Ammon's horn (tissue), 1 donor: ENCODE measurements at regions not wholly inside any gene's neighbourhood (a gene's known extent, or its start where the extent isn't known, plus 50 kb on each side); places are given as distances from the start of the nearest gene placed in this dataset.

Experiments used
- DNase-seq: peaks from one replicate; pipeline ENCODE4 v3.0.0-alpha.2; 2016; ENCODE audit warnings: low spot score

- no peak for DNase-seq
Measured at GRCh38 chr10:31145986-31146385, 114.3 kb upstream of the ZNF438 start.

DNA sequence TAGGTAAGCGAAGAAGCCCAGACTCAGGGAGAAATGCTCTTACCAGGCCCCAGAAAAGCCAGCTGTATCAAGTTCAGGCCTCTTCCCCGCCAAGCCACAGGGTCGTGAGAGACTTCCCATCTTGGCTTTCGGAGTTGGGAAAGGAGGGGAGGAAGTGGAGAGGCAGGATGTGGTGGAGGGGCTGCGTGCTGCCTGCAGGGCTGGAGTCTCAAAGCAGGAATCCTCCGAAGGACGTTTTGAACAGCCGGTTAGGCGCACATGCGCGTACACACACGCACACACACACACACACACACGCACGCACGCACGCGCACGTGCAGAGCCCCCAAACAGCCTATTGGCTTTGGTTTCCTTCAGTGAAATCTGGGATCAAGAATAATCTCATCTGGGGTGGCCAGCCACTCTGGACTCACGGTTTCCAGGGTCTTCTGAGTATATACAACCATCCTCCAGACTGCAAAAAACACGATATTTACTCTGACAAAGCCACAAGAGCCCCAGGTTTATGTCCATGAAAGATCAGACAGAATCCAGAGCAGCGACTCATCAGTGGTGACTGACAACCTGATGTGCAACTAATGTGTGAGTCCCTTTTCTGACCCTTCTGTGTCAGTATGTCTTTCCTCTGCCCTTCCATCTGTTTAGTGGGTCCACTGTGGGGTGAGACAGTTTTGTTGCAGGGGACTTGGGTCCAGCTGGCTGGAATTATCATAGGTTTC lies 115.0 kb upstream of the ZNF438 start:
- DNase-seq: no peak

DNA sequence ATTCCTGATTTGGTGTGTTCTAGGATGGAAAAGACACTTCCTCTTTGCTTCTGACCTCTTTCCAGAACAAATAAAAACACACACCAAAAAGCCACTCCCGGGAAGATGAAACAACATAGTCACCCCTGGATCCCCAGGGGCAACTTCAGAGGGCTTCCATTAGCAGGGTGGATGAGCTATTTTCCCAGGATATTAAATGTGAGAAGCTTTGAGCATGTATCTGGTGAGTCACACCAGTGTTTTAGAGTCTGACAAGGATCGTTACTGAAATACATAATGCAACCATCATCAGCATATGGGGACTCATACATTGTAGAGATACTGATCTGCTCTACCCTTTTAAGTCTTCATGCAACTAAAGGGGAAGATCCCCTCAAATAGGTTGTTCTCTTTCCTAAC lies 115.5 kb upstream of the ZNF438 start:
- no peak for DNase-seq

GRCh38 chr10:31148951-31149350 lies 117.3 kb upstream of the ZNF438 start:
- DNase-seq: no peak

GRCh38 chr10:31149835-31150512 lies 118.3 kb upstream of the ZNF438 start:
- no peak for DNase-seq

GRCh38 chr10:31151301-31151700 lies 119.6 kb upstream of the ZNF438 start:
- DNase-seq: no peak

GRCh38 chr10:31152421-31153135 lies 120.9 kb upstream of the ZNF438 start:
- no peak for DNase-seq

- no peak for DNase-seq
Measured at GRCh38 chr10:31153161-31153560, 121.5 kb upstream of the ZNF438 start.

DNA sequence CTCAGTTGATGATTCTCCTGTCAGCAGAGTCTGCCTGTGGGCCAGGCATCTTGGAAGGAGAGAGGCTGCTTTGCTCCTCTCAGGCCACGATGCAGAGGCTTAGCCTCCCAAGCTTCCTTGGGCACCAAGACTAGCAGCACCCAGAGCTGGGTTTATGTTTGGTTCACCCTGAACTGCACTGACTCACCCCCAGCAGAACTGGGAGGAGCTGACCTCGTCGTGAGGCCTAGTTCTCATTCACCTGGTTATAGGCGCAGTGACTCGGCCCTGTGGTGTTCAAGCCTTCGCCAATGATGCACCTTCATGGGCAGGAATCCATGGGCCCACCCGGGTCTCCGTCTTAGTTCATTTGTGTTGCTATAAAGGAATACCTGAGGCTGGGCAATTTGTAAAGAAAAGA lies 122.0 kb upstream of the ZNF438 start:
- no peak for DNase-seq

- no peak for DNase-seq
Measured at GRCh38 chr10:31154996-31155395, 123.3 kb upstream of the ZNF438 start.

DNA sequence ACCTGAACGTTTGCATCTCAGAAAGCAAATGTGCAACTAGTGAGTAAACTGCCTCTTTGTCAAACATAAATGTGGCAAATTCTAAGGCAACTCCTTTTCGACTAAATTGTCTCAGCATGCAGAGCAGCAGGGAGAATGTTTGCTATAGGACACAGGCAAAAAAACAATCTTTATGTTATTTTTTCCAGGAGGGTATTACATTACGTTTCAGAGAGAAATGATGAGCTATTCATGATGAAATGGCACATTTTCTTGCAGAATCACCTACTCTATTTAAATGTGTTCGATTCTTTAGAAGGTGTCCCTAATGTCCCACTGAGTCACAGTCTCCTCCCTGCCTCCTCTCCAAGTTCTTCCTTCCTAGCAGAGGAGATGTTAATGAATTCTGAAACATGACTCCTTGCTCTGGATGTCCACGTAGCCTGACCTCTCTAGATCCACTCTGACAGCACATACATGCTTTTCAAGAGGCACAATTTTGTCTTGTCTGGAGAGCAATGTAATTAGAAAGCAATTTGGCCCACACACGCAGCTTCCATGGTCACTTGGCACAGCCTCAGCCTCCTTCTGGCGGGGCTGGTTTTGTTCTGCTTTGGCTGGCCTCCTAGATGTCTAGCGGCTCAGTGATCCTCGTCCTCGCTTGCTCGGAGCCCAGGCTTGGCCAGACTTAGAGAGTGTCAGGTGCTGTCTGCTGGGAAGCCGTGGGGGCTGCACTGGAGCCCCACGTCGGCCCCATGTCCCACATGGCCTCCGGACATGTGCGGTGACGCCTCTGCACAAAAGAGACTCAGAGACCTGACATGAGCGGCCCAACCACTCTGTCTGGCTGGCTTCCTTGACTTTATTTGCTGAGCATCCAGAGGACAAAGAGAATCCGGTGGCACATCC lies 125.7 kb upstream of the ZNF438 start:
- DNase-seq: peak; percentile 76

DNA sequence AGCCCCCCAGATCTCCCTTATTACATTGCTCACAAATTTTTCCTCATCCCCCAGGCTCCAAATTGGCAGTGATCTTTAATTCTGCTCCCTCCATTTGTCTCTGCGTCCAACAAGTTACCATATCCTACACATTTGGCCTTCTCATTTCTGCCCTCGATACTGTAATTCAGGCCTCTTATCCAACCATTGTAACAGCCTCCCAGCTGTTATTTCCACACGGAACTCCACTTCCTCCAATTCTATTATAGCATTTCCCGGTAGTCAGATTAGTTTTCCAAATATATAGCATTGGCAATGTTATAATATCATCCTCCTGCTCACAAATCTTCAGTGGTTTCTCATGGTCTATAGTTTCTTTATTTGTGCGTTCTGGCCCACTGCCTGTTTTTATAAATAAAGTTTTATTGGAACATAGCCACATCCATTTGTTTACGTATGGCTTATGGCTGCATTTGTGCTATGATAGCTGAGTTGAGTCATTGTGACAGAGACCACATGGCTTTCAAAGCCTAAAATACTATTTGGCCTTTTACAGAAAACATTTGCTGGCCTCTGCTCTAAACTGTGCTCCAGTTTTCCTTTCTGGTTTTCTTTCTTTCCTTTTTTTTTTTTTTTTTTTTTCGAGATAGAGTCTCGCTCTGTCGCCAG lies 126.5 kb upstream of the ZNF438 start:
- no peak for DNase-seq

GRCh38 chr10:31166606-31167005 lies 134.9 kb upstream of the ZNF438 start:
- DNase-seq: no peak

- DNase-seq: no peak
Measured at GRCh38 chr10:31170636-31171035, 139.0 kb upstream of the ZNF438 start.

GRCh38 chr10:31171402-31172083 lies 139.9 kb upstream of the ZNF438 start:
- DNase-seq: no peak

DNA sequence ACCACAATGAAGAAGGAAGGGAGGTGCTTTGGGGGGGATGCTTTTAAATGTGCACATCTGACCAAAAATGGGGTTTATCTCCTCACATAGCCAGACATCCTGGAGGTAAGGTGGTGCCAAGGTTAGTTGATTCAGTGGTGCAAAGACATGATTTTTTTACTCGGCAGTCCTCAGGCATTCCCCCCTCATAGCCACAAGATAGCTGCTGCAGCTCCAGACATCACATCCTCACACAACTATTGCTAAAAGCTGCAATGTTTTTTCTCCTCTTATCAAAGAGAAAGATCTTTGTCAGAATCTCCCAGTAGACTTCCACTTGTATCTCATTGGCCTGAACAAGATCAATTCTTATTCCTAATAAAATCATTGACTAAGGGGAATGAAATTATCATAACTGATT lies 141.3 kb upstream of the ZNF438 start:
- DNase-seq: no peak

DNA sequence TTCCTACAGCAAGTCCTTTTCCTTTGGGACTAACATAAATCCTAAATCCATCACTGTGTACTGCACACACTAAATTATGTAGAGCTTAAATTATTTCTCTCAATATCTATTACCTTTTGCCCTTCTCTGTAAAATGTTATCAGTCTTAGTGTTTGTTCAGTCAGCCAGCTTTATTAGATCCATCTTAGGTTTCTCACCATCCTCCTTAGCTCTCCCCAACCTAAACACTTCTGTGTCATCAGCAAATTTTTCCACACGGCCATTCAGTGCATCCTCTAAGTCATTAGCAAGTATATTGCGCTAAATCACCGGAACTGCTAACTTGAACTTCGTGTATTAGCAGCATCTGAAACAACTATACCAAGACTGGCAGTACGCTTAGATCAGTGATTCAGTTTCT lies 142.1 kb upstream of the ZNF438 start:
- DNase-seq: no peak

- DNase-seq: no peak
Measured at GRCh38 chr10:31179091-31179680, 139.8 kb upstream of the ZEB1 start.

GRCh38 chr10:31186225-31187000 lies 132.6 kb upstream of the ZEB1 start:
- DNase-seq: no peak

DNA sequence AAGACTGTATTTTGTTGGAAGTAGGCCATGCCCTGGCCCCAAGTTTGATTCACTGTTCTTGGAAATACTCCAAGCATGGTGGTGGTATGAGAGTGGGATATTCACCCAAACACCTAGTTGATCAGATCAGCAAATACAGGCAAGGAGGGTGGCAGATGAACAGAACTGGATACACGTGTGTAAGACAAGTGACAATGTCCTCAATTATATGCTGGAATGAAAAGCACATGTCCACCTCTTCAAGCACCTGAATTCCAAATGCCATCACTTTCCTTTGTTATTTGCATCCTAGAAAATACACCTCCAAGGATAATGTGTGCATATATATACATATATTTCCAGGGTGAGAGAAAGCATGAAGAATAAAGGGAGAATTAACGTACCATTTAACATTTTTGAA lies 131.8 kb upstream of the ZEB1 start:
- DNase-seq: no peak
